ENCODE measurements at regions not wholly inside any gene's neighbourhood (a gene's known extent, or its start where the extent isn't known, plus 50 kb on each side); places are given as distances from the start of the nearest gene placed in this dataset.

- DNase-seq = no peak
- in situ Hi-C loops (cut with MboI; ENCODE audit: low sequenced_read_pairs in 4 of 4) (no loop called here), intact Hi-C loops (cut with DNase I; ENCODE audit: low total_unique reads) (no loop called here)
- no peaks in the 10 kb centered on the region for H3K4me1 ChIP-seq
- TF ChIP-seq CTCF (IDR thresholded peaks at IDR 0.05 in 4 of 5, conservative IDR thresholded peaks at IDR 0.05 in 1 of 5) = no peak
- TF ChIP-seq POLR2A (IDR thresholded peaks at IDR 0.05) = no peak
- no peaks in the 10 kb centered on the region for H3K36me3 ChIP-seq
- H3K4me3 ChIP-seq = no peak overlapping the region
- H3K27me3 ChIP-seq = no peaks in the 10 kb centered on the region
- H3K9me3 ChIP-seq = no peaks in the 10 kb centered on the region
- ATAC-seq = no peak
- H3K27ac ChIP-seq = no peak overlapping the region
Measured at GRCh38 chr6:105645958-105646357, 243.1 kb upstream of the PREP start.

- DNase-seq (no peak), ATAC-seq (no peak)
- Histone ChIP-seq H3K4me1 (no peaks in the 10 kb centered on the region), H3K27ac (no peak overlapping the region), H3K9me3 (no peaks in the 10 kb centered on the region), H3K27me3 (no peaks in the 10 kb centered on the region), H3K36me3 (no peaks in the 10 kb centered on the region), H3K4me3 (no peak overlapping the region)
- no peak for TF ChIP-seq POLR2A (IDR thresholded peaks at IDR 0.05)
- TF ChIP-seq CTCF (IDR thresholded peaks at IDR 0.05 in 4 of 5, conservative IDR thresholded peaks at IDR 0.05 in 1 of 5) = no peak
- intact Hi-C loops (cut with DNase I; ENCODE audit: low total_unique reads) = no loop called here
- in situ Hi-C loops (cut with MboI; ENCODE audit: low sequenced_read_pairs in 4 of 4) = no loop called here
Measured at GRCh38 chr6:105645156-105645555, 242.3 kb upstream of the PREP start.

- DNase-seq (no peak), ATAC-seq (no peak)
- intact Hi-C loops (cut with DNase I; ENCODE audit: low total_unique reads) = no loop called here
- Histone ChIP-seq H3K36me3 (no peaks in the 10 kb centered on the region), H3K4me1 (no peaks in the 10 kb centered on the region), H3K27ac (no peak overlapping the region), H3K4me3 (no peak overlapping the region), H3K9me3 (no peaks in the 10 kb centered on the region), H3K27me3 (no peaks in the 10 kb centered on the region)
- in situ Hi-C loops (cut with MboI; ENCODE audit: low sequenced_read_pairs in 4 of 4) = no loop called here
- TF ChIP-seq POLR2A (IDR thresholded peaks at IDR 0.05) (no peak), CTCF (IDR thresholded peaks at IDR 0.05 in 4 of 5, conservative IDR thresholded peaks at IDR 0.05 in 1 of 5) (no peak)
Measured at GRCh38 chr6:105644691-105645090, 241.8 kb upstream of the PREP start.

- ATAC-seq = no peak
- in situ Hi-C loops (cut with MboI; ENCODE audit: low sequenced_read_pairs in 4 of 4) = no loop called here
- Histone ChIP-seq H3K36me3 (no peaks in the 10 kb centered on the region), H3K4me3 (no peak overlapping the region), H3K4me1 (no peaks in the 10 kb centered on the region), H3K9me3 (no peaks in the 10 kb centered on the region), H3K27ac (no peak overlapping the region), H3K27me3 (no peaks in the 10 kb centered on the region)
- intact Hi-C loops (cut with DNase I; ENCODE audit: low total_unique reads) = no loop called here
- TF ChIP-seq CTCF (IDR thresholded peaks at IDR 0.05 in 4 of 5, conservative IDR thresholded peaks at IDR 0.05 in 1 of 5) = no peak
- no peak for TF ChIP-seq POLR2A (IDR thresholded peaks at IDR 0.05)
- no peak for DNase-seq
Measured at GRCh38 chr6:105644073-105644489, 241.2 kb upstream of the PREP start.

GRCh38 chr6:105642708-105643107 lies 239.8 kb upstream of the PREP start:
- in situ Hi-C loops (cut with MboI; ENCODE audit: low sequenced_read_pairs in 4 of 4) = no loop called here
- intact Hi-C loops (cut with DNase I; ENCODE audit: low total_unique reads) = no loop called here
- Histone ChIP-seq H3K36me3 (no peaks in the 10 kb centered on the region), H3K27me3 (no peaks in the 10 kb centered on the region), H3K4me1 (no peaks in the 10 kb centered on the region), H3K9me3 (no peaks in the 10 kb centered on the region), H3K27ac (no peak overlapping the region), H3K4me3 (no peak overlapping the region)
- TF ChIP-seq POLR2A (IDR thresholded peaks at IDR 0.05) (no peak), CTCF (IDR thresholded peaks at IDR 0.05 in 4 of 5, conservative IDR thresholded peaks at IDR 0.05 in 1 of 5) (no peak)
- DNase-seq = no peak
- ATAC-seq = no peak

All from gastrocnemius medialis (tissue), 4 donors.